HEK293 (cell line): ENCODE measurements at regions not wholly inside any gene's neighbourhood (a gene's known extent, or its start where the extent isn't known, plus 50 kb on each side); places are given as distances from the start of the nearest gene placed in this dataset.

Source experiments
- CTCF ChIA-PET: fragments of 350-600 bp; formaldehyde crosslinking; extraction: SDS; loops from one replicate; lab custom pipeline; 2021; ENCODE audit warnings: antibody characterized with exemption; lab: Yijun Ruan, JAX
- POLR2A ChIA-PET: fragments of 300-600 bp; formaldehyde crosslinking; extraction: SDS; loops from one replicate; lab custom pipeline; 2020; ENCODE audit warnings: antibody characterized with exemption, inconsistent platforms; lab: Yijun Ruan, JAX
- H3K27ac ChIP-seq: fragments of 200-500 bp; sonication (Bioruptor generic); 2 replicates; pipeline ENCODE4 v1.5.1; 2014; ENCODE audit warnings: low read depth, low read length, control low read depth, inconsistent platforms; ENCODE audit errors: extremely low read depth
- H3K36me3 ChIP-seq, 2 experiments: fragments of 200-500 bp in 1 of 2; sonication (Bioruptor generic) in 1 of 2; 1 replicate in 1 of 2; 2 replicates in 1 of 2; pipeline ENCODE4 v1.5.1; 2014 to 2017; ENCODE audit warnings: inconsistent platforms in 2 of 2, low read length in 2 of 2; ENCODE audit not compliant: control insufficient read depth in 2 of 2, insufficient read depth in 1 of 2
- H3K4me1 ChIP-seq: fragments of 200-500 bp; sonication (Bioruptor generic); 2 replicates; pipeline ENCODE4 v1.5.1; 2014; ENCODE audit warnings: mild to moderate bottlenecking, low read length, inconsistent platforms; ENCODE audit not compliant: control insufficient read depth, insufficient read depth
- H3K4me3 ChIP-seq: 2 replicates; pipeline ENCODE4 v1.5.1; 2011; ENCODE audit warnings: low read depth, mild to moderate bottlenecking, control low read depth, low read length, moderate library complexity
- H3K9me3 ChIP-seq: fragments of 200-500 bp; sonication (Bioruptor generic); 2 replicates; pipeline ENCODE4 v1.5.1; 2014; ENCODE audit warnings: low read depth, low read length, inconsistent platforms; ENCODE audit not compliant: control insufficient read depth, insufficient read depth
- BCL11A ChIP-seq: fragments of 450-650 bp; formaldehyde crosslinking; IDR thresholded peaks from 2 replicates; pipeline ENCODE4 v1.5.1; 2016; ENCODE audit warnings: low read depth, missing biosample characterization, missing genetic modification characterization
- KLF16 ChIP-seq: fragments of 450-650 bp; formaldehyde crosslinking; IDR thresholded peaks from 2 replicates; pipeline ENCODE4 v1.5.1; 2017; ENCODE audit warnings: missing biosample characterization, missing genetic modification characterization
- OVOL3 ChIP-seq: fragments of 450-650 bp; formaldehyde crosslinking; IDR thresholded peaks from 2 replicates; pipeline ENCODE4 v1.5.1; 2016; ENCODE audit warnings: missing biosample characterization, missing genetic modification characterization
- PATZ1 ChIP-seq: fragments of 450-650 bp; formaldehyde crosslinking; IDR thresholded peaks from 2 replicates; pipeline ENCODE4 v1.5.1; 2016; ENCODE audit warnings: missing biosample characterization, missing genetic modification characterization
- PRDM1 ChIP-seq: fragments of 450-650 bp; formaldehyde crosslinking; IDR thresholded peaks from 2 replicates; pipeline ENCODE4; 2016; ENCODE audit warnings: missing biosample characterization, missing genetic modification characterization
- PRDM6 ChIP-seq: fragments of 450-650 bp; formaldehyde crosslinking; IDR thresholded peaks from 2 replicates; pipeline ENCODE4 v1.5.1; 2017; ENCODE audit warnings: missing biosample characterization, missing genetic modification characterization
- REST ChIP-seq: fragments of 450-650 bp; formaldehyde crosslinking; IDR thresholded peaks from 2 replicates; pipeline ENCODE4 v1.5.1; 2016; ENCODE audit warnings: missing biosample characterization, missing genetic modification characterization
- SALL2 ChIP-seq: fragments of 450-650 bp; formaldehyde crosslinking; IDR thresholded peaks from 2 replicates; pipeline ENCODE4 v1.5.0; 2017; ENCODE audit warnings: missing biosample characterization, mild to moderate bottlenecking, missing genetic modification characterization, borderline replicate concordance
- SP2 ChIP-seq: fragments of 450-650 bp; formaldehyde crosslinking; IDR thresholded peaks from 2 replicates; pipeline ENCODE4 v1.5.1; 2016; ENCODE audit warnings: missing biosample characterization, missing genetic modification characterization
- TSHZ1 ChIP-seq: fragments of 450-650 bp; formaldehyde crosslinking; IDR thresholded peaks from 2 replicates; pipeline ENCODE4 v1.5.1; 2016; ENCODE audit warnings: missing biosample characterization, missing genetic modification characterization, borderline replicate concordance
- YY1 ChIP-seq: fragments of 450-650 bp; formaldehyde crosslinking; IDR thresholded peaks from 2 replicates; pipeline ENCODE4 v1.5.1; 2018; ENCODE audit warnings: missing biosample characterization, missing genetic modification characterization
- ZBTB17 ChIP-seq: fragments of 450-650 bp; formaldehyde crosslinking; IDR thresholded peaks from 2 replicates; pipeline ENCODE4 v1.5.1; 2016; ENCODE audit warnings: missing biosample characterization, missing genetic modification characterization
- ZEB2 ChIP-seq: fragments of 450-650 bp; formaldehyde crosslinking; IDR thresholded peaks from 2 replicates; pipeline ENCODE4 v1.5.1; 2016; ENCODE audit warnings: missing biosample characterization, missing genetic modification characterization
- ZFP3 ChIP-seq: fragments of 450-650 bp; formaldehyde crosslinking; IDR thresholded peaks from 2 replicates; pipeline ENCODE4 v1.5.1; 2016; ENCODE audit warnings: low read depth, missing biosample characterization, missing genetic modification characterization
- ZNF112 ChIP-seq: fragments of 450-650 bp; formaldehyde crosslinking; IDR thresholded peaks from 2 replicates; pipeline ENCODE4 v1.5.0; 2017; ENCODE audit warnings: missing biosample characterization, missing genetic modification characterization
- ZNF239 ChIP-seq: fragments of 450-650 bp; formaldehyde crosslinking; IDR thresholded peaks from 2 replicates; pipeline ENCODE4 v1.5.1; 2016; ENCODE audit warnings: missing biosample characterization, missing genetic modification characterization
- ZNF248 ChIP-seq: fragments of 450-650 bp; formaldehyde crosslinking; IDR thresholded peaks from 2 replicates; pipeline ENCODE4 v1.5.1; 2017; ENCODE audit warnings: missing biosample characterization, missing genetic modification characterization
- ZNF404 ChIP-seq: fragments of 450-650 bp; formaldehyde crosslinking; IDR thresholded peaks from 2 replicates; pipeline ENCODE4 v1.5.1; 2017; ENCODE audit warnings: missing biosample characterization, missing genetic modification characterization
- ZNF473 ChIP-seq: fragments of 450-650 bp; formaldehyde crosslinking; IDR thresholded peaks from 2 replicates; pipeline ENCODE4 v1.5.1; 2017; ENCODE audit warnings: missing biosample characterization, missing genetic modification characterization
- ZNF514 ChIP-seq: fragments of 450-650 bp; formaldehyde crosslinking; IDR thresholded peaks from 2 replicates; pipeline ENCODE4 v1.5.1; 2016; ENCODE audit warnings: missing biosample characterization, missing genetic modification characterization
- ZNF610 ChIP-seq: fragments of 450-650 bp; formaldehyde crosslinking; IDR thresholded peaks from 2 replicates; pipeline ENCODE4 v1.5.1; 2016; ENCODE audit warnings: missing biosample characterization, missing genetic modification characterization, borderline replicate concordance

GRCh38 chr5:39638813-39639212, 214.0 kb upstream of the DAB2 start (continued):
- TF ChIP-seq TSHZ1 (no peak), ZNF610 (tag by site-specific recombination) (no peak), SALL2 (tag by site-specific recombination) (no peak), REST (tag by site-specific recombination) (no peak)

GRCh38 chr5:39633057-39633456, 208.3 kb upstream of the DAB2 start:
- ChIA-PET CTCF (interaction anchor here (1.2 kb wide), 1 partner anchor 34 kb away, joined by 3 read pairs; no protein-coding TSS in a partner anchor), POLR2A (no interaction called here)
- Histone ChIP-seq H3K27ac (no peak overlapping the region), H3K4me1 (no peaks in the 10 kb centered on the region), H3K36me3 (no peaks in the 10 kb centered on the region), H3K9me3 (no peaks in the 10 kb centered on the region), H3K4me3 (no peak overlapping the region)
- TF ChIP-seq ZEB2 (tag by site-specific recombination) (no peak), ZFP3 (tag by site-specific recombination) (no peak), ZBTB17 (tag by site-specific recombination) (no peak), ZNF239 (tag by site-specific recombination) (no peak), YY1 (tag by site-specific recombination) (no peak), KLF16 (no peak), ZNF248 (tag by site-specific recombination) (no peak), SP2 (tag by site-specific recombination) (no peak), ZNF404 (tag by site-specific recombination) (no peak), ZNF112 (tag by site-specific recombination) (no peak), ZNF514 (tag by site-specific recombination) (no peak)

- Histone ChIP-seq H3K9me3 (no peaks in the 10 kb centered on the region), H3K4me3 (no peak overlapping the region), H3K4me1 (no peaks in the 10 kb centered on the region), H3K27ac (no peak overlapping the region), H3K36me3 (no peaks in the 10 kb centered on the region)
- ChIA-PET POLR2A (no interaction called here), CTCF (interaction anchor here (0.6 to 1.2 kb wide), 2 partner anchors 32 to 800 kb away, joined by 3 to 5 read pairs; no protein-coding TSS in a partner anchor)
- no peak for TF ChIP-seq BCL11A (tag by site-specific recombination)
- no peak for TF ChIP-seq SP2 (tag by site-specific recombination)
- no peak for TF ChIP-seq PATZ1
- TF ChIP-seq OVOL3 (tag by site-specific recombination), result no peak
- no peak for TF ChIP-seq PRDM1
- no peak for TF ChIP-seq ZNF112 (tag by site-specific recombination)
- no peak for TF ChIP-seq ZNF473 (tag by site-specific recombination)
- no peak for TF ChIP-seq PRDM6 (tag by site-specific recombination)
Measured at GRCh38 chr5:39631958-39632357, 207.2 kb upstream of the DAB2 start.
